Daoy (cell line): ENCODE measurements at regions not wholly inside any gene's neighbourhood (a gene's known extent, or its start where the extent isn't known, plus 50 kb on each side); places are given as distances from the start of the nearest gene placed in this dataset.
"Not testable (repeated sequence)": the region's sequence is repeated elsewhere in the genome, so short reads cannot be mapped to it uniquely, and the experiment has no call there.

Source experiments
- DNase-seq: peaks from one replicate; pipeline ENCODE4 v3.0.0-alpha.2; 2015; ENCODE audit warnings: low read depth

DNA sequence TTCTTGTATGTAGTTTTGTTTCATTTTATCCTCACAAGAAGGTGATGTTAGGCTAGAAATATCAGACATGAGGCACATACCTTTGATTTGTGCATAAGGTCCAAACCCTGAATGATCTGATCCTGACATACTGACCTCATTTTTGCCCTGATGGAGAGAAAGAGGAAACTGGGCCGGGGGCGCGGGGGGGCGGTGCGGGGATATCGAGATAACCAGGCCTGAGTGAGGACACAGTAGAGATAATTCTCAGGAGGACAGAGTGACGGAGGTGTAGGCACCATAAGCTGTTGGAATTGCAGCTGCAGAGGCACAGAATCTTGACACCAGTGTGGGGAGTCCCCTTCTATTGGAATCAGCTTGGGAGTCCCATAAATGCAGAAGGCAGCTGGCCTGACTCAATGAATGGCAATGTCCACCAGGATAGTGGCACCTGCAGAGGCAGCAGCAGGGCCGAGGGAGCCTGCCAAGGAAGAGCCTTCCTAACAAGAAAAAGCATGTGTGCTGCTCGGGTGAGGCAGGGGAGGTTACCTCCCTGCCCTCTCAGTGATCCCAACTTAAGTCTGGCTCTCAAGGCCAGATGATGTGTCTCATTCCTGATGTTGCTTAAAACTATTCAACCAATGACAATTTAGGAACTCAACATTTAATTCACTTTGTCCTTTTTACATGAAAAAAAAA, 234.3 kb upstream of the MSX2 start:
- no peak for DNase-seq

DNA sequence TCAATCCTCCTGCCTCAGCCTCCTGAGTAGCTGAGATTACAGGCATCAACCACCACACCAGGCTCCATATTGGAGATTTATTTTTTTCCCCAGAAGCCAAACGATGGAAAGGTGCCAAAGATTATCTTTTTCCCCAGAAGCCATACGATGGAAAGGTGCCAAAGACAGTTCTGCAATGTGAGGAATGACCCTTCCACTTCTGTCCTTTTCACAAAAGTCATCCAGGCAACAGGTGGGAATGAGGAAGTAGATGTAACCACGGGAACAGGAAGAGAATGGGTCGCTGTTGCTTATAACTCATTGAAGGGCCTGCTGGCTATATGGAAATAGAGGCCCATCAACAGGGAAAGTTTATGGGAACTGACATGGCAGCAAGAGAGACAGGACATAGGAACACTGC, 233.7 kb upstream of the MSX2 start:
- DNase-seq, result no peak

DNA sequence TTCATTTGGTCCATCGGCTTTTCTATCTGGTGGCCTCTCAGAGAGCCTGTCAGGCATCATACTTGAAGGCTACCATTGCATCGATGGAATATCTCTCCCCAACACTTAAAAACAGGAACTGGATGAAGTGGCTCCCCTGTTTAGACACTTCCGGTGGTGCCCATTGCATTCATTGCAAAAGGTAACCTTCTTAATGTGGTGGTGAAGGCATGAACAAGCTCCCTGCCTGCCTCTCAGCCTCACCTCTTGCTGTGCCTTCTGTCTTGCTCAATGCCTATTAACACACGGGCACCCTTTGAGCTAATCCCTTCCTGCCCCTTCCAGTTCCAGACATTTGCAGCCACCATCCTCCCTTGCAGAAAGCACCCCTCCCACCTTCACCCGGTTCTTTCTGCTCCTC, 233.1 kb upstream of the MSX2 start:
- no peak for DNase-seq

GRCh38 chr5:174491761-174492350, 232.5 kb upstream of the MSX2 start:
- DNase-seq, result no peak

DNA sequence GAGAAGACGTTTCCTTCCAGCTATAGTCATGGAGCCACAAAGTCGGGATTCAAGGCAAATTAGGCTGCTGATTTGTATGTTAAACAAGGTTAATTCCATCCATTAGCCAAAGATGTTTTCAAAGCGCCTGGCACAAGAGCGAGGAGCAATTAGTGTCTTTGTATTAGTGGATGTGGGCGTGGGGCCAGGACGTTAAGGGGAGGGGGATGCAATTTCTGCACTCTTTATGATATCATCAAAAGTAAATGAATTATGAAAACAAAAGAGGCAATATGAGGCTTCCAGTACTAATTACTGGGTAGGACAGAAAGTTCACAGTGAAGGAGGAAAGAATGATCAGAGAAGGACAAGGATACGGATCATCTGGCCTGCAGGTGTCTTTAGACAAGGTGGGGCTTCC, 230.9 kb upstream of the MSX2 start:
- DNase-seq, result no peak

- not testable (repeated sequence) for DNase-seq
Measured at GRCh38 chr5:174497939-174498338, 226.4 kb upstream of the MSX2 start.

- DNase-seq, result not testable (repeated sequence)
Measured at GRCh38 chr5:174498575-174498974, 225.8 kb upstream of the MSX2 start.

- DNase-seq, result no peak
Measured at GRCh38 chr5:174500636-174501035, 223.7 kb upstream of the MSX2 start.

DNA sequence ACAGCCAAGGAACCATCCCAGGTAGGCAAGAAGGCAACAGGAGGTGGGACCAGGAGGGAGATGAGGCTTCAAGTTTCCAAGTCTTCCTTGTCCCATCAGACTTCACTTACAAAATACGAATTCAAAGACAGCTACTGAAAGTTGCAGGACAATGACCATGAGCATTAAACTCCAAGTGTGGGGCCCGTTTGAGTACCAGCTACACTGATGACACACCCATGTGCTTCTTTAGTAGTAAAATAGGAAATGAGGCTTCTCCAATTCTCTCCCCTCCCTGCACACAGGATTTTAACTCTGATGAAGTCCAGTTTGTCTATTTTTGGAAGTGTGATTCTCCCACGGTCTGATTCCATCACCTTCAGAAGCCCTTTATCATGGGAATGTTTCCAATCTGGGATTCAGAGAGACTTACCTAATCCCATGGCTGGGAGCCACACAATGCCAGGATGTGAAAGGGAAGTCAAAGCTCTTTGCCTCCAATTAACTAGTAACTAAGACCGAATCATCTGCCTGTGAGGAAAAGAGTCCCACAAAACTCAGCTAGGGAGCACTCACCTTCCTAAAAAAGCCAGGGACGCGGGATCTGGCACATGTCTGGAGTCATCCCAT, 222.8 kb upstream of the MSX2 start:
- DNase-seq, result peak; percentile 87

DNA sequence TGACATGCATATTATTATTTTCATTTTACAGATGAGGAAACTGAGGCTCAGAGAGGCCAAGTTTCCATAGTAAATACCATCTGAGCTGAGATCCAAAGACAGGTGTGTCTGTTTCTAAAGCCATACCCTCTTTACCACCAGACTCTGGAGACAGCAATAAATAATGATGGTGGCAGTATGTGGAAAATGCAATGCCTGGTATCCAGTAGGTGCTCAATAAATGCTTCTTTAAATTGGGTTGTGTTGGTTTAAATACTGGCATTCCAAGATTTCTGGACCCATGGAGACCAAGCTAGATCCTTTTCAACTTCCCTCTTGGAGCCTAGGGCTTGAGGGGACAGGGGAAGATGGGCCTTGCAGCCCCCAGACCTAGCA, 221.3 kb upstream of the MSX2 start:
- DNase-seq, result no peak

GRCh38 chr5:174503461-174504265, 220.7 kb upstream of the MSX2 start:
- peak; percentile 92 for DNase-seq

GRCh38 chr5:174504266-174504726, 220.1 kb upstream of the MSX2 start:
- DNase-seq, result peak; percentile 47

DNA sequence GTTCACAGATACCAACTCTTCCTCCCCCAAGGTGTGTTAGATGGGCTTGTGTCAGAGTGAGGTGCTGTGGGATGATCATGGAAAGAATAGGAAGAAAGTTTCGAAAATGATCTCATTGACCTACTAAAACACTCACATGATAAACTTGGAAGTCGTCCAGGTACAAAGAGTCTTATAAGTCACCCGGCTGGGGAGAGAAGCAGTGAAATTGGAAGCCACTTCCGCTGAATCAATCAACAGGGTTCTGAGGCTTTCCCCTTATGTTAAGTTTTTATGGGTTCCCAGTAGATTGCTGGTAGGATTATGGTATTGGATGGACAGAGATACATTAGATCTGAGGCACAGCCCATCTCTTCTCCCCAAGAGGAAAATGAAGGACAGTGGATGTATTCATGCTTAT, 218.8 kb upstream of the MSX2 start:
- peak; percentile 87 for DNase-seq

- not testable (repeated sequence) for DNase-seq
Measured at GRCh38 chr5:174510782-174511453, 213.5 kb upstream of the MSX2 start.

GRCh38 chr5:174511714-174512253, 212.6 kb upstream of the MSX2 start:
- DNase-seq, result no peak

GRCh38 chr5:174514325-174514724, 210.1 kb upstream of the MSX2 start:
- DNase-seq, result no peak

GRCh38 chr5:174514983-174515394, 209.4 kb upstream of the MSX2 start:
- DNase-seq, result peak; percentile 80

DNA sequence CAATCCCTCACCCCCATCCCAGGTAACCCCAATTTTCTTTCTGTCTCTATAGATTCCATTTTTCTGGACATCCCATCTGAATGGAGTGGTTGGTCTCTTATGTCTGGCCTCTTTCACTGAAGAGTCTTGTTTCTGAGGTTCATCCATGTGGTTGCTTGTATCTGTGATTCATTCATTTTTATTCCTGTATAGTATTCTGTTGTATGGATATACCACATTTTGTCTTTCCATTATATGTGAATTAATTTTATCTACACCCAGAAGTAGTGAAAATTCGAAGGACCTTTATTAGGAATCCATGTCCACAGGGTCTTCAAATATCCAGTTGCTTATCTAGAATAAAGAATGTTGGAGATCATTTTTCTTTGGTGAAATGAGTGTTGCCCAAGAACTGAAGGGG, 207.6 kb upstream of the MSX2 start:
- DNase-seq, result no peak

GRCh38 chr5:174518512-174518911, 205.9 kb upstream of the MSX2 start:
- DNase-seq, result no peak

- DNase-seq, result peak; percentile 73
Measured at GRCh38 chr5:174520420-174521396, 203.7 kb upstream of the MSX2 start.
